ENCODE measurements at regions not wholly inside any gene's neighbourhood (a gene's known extent, or its start where the extent isn't known, plus 50 kb on each side); places are given as distances from the start of the nearest gene placed in this dataset.

GRCh38 chr7:16178092-16178491 is 243.2 kb downstream of the CRPPA start:
- no peaks in the 10 kb centered on the region for H3K4me1 ChIP-seq
- no peak overlapping the region for H3K27ac ChIP-seq
- H3K4me3 ChIP-seq = no peak overlapping the region
- no peaks in the 10 kb centered on the region for H3K27me3 ChIP-seq
- no peak for DNase-seq
- TF ChIP-seq CTCF (IDR thresholded peaks at IDR 0.05) = no peak
- intact Hi-C loops (cut with DNase I; ENCODE audit: low total_unique reads) = no loop called here
- no peaks in the 10 kb centered on the region for H3K36me3 ChIP-seq
- no peaks in the 10 kb centered on the region for H3K9me3 ChIP-seq

- intact Hi-C loops (cut with DNase I; ENCODE audit: low total_unique reads) = no loop called here
- no peak for DNase-seq
- no peak overlapping the region for H3K27ac ChIP-seq
- no peaks in the 10 kb centered on the region for H3K36me3 ChIP-seq
- no peaks in the 10 kb centered on the region for H3K4me1 ChIP-seq
- peaks cover 0 to 6% (median 3%) of the 10 kb centered on the region in 3 donors for H3K9me3 ChIP-seq
- H3K4me3 ChIP-seq = no peak overlapping the region
- H3K27me3 ChIP-seq = no peaks in the 10 kb centered on the region
- TF ChIP-seq CTCF (IDR thresholded peaks at IDR 0.05) = no peak
Measured at GRCh38 chr7:16174253-16174652, 247.1 kb downstream of the CRPPA start.

GRCh38 chr7:16172366-16172765 is 249.0 kb downstream of the CRPPA start:
- H3K4me1 ChIP-seq = no peaks in the 10 kb centered on the region
- no peak for DNase-seq
- H3K27me3 ChIP-seq = no peaks in the 10 kb centered on the region
- no peak for TF ChIP-seq CTCF (IDR thresholded peaks at IDR 0.05)
- intact Hi-C loops (cut with DNase I; ENCODE audit: low total_unique reads) = no loop called here
- H3K27ac ChIP-seq = no peak overlapping the region
- peaks cover 0 to 6% (median 3%) of the 10 kb centered on the region in 3 donors for H3K9me3 ChIP-seq
- no peaks in the 10 kb centered on the region for H3K36me3 ChIP-seq
- no peak overlapping the region for H3K4me3 ChIP-seq

GRCh38 chr7:16171928-16172327 is 249.4 kb downstream of the CRPPA start:
- DNase-seq = no peak
- Histone ChIP-seq H3K27me3 (no peaks in the 10 kb centered on the region), H3K4me3 (no peak overlapping the region), H3K9me3 (peaks cover 0 to 6% (median 3%) of the 10 kb centered on the region in 3 donors), H3K36me3 (no peaks in the 10 kb centered on the region), H3K4me1 (no peaks in the 10 kb centered on the region), H3K27ac (no peak overlapping the region)
- intact Hi-C loops (cut with DNase I; ENCODE audit: low total_unique reads) = no loop called here
- no peak for TF ChIP-seq CTCF (IDR thresholded peaks at IDR 0.05)

- H3K4me1 ChIP-seq = no peaks in the 10 kb centered on the region
- no peak for TF ChIP-seq CTCF (IDR thresholded peaks at IDR 0.05)
- DNase-seq = no peak
- peaks cover 0 to 6% (median 3%) of the 10 kb centered on the region in 3 donors for H3K9me3 ChIP-seq
- no peak overlapping the region for H3K4me3 ChIP-seq
- H3K27me3 ChIP-seq = no peaks in the 10 kb centered on the region
- H3K36me3 ChIP-seq = no peaks in the 10 kb centered on the region
- intact Hi-C loops (cut with DNase I; ENCODE audit: low total_unique reads) = no loop called here
- no peak overlapping the region for H3K27ac ChIP-seq
Measured at GRCh38 chr7:16170671-16171070, 250.7 kb downstream of the CRPPA start.

- TF ChIP-seq CTCF (IDR thresholded peaks at IDR 0.05) = no peak
- intact Hi-C loops (cut with DNase I; ENCODE audit: low total_unique reads) = no loop called here
- no peak overlapping the region for H3K4me3 ChIP-seq
- H3K4me1 ChIP-seq = no peaks in the 10 kb centered on the region
- H3K36me3 ChIP-seq = no peaks in the 10 kb centered on the region
- no peaks in the 10 kb centered on the region for H3K27me3 ChIP-seq
- H3K9me3 ChIP-seq = peaks cover 0 to 9% (median 6%) of the 10 kb centered on the region in 3 donors
- no peak overlapping the region for H3K27ac ChIP-seq
- DNase-seq = no peak
Measured at GRCh38 chr7:16169537-16169936, 251.8 kb downstream of the CRPPA start.

All from tibial artery (tissue), 4 donors.